ENCODE measurements at regions not wholly inside any gene's neighbourhood (a gene's known extent, or its start where the extent isn't known, plus 50 kb on each side); places are given as distances from the start of the nearest gene placed in this dataset.

DNA sequence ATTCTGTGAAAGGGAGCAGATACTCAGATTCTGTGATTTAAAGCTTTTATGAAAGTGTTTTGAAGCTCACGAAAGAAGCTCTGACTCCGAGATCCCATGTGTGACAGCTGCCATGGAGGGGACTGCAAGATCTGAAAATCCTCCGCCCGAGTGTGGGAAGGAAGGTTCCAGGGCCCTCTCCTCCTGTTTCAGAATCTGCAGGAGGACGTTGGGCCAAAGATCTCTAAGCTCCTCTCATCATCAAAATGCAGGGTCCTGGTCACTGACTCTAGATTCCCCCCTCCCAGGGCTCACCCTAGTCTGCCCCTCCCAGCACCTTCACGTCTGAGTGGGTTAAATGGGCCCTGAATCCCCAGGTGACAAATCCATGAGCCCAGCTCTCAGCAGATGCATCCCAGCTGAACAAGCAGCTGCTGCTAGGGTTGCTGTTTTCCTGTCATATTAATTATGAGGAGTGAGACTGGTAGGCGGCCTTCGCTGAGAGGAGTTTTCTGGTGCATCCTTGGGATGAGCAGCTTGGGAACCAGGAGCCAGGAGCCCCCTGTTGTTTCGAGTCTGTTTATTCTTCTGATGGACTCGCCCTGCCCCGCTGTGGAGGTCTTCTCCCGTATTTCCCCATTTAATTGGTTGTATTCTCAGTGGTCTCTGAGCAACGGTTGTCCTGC lies 402.0 kb downstream of the MATN1 start:
- H3K9me3 ChIP-seq (ENCODE audit: control insufficient read depth in 4 of 4, insufficient read depth in 3 of 4, low read length in 3 of 4) = peaks cover 0 to 6% (median 0%) of the 10 kb centered on the region in 4 donors
- H3K4me3 ChIP-seq = no peak overlapping the region
- no peaks in the 10 kb centered on the region for H3K36me3 ChIP-seq (ENCODE audit: control insufficient read depth in 4 of 4, insufficient read depth in 4 of 4, low read length in 4 of 4)
- H3K9ac ChIP-seq (ENCODE audit: insufficient read depth in 1 of 2, low read length in 2 of 2) = no peak overlapping the region
- no peak for TF ChIP-seq CTCF (IDR thresholded peaks at IDR 0.05; ENCODE audit: control extremely low read depth, extremely low read depth)
- DNase-seq (no peak), ATAC-seq (ENCODE audit: insufficient read depth, low FRiP score) (no peak)
- peaks cover 0 to 2% (median 0%) of the 10 kb centered on the region in 3 donors for H3K27me3 ChIP-seq (ENCODE audit: control insufficient read depth in 3 of 3, insufficient read depth in 3 of 3, low read length in 2 of 3)
- no peak overlapping the region for H3K27ac ChIP-seq (ENCODE audit: low read depth in 1 of 2, low read length in 1 of 2)
- WGBS, 2 donors = 60 to 69% methylated on average over 13 of the region's 13 CpGs
- no peaks in the 10 kb centered on the region for H3K4me1 ChIP-seq (ENCODE audit: control insufficient read depth in 5 of 5, insufficient read depth in 5 of 5, low read length in 5 of 5)

GRCh38 chr1:30320581-30320890 lies 402.8 kb downstream of the MATN1 start:
- H3K27ac ChIP-seq (ENCODE audit: low read depth in 1 of 2, low read length in 1 of 2) = no peak overlapping the region
- peak in 2 of 3 donors; percentile 15 to 31 for DNase-seq
- H3K4me1 ChIP-seq (ENCODE audit: control insufficient read depth in 5 of 5, insufficient read depth in 5 of 5, low read length in 5 of 5) = no peaks in the 10 kb centered on the region
- no peak overlapping the region for H3K4me3 ChIP-seq
- 47 to 65% methylated on average over 2 of the region's 2 CpGs for WGBS, 2 donors
- H3K9me3 ChIP-seq (ENCODE audit: control insufficient read depth in 4 of 4, insufficient read depth in 3 of 4, low read length in 3 of 4) = peaks cover 0 to 7% (median 0%) of the 10 kb centered on the region in 4 donors
- H3K27me3 ChIP-seq (ENCODE audit: control insufficient read depth in 3 of 3, insufficient read depth in 3 of 3, low read length in 2 of 3) = peaks cover 0 to 2% (median 0%) of the 10 kb centered on the region in 3 donors
- H3K36me3 ChIP-seq (ENCODE audit: control insufficient read depth in 4 of 4, insufficient read depth in 4 of 4, low read length in 4 of 4) = no peaks in the 10 kb centered on the region
- H3K9ac ChIP-seq (ENCODE audit: insufficient read depth in 1 of 2, low read length in 2 of 2) = no peak overlapping the region
- TF ChIP-seq CTCF (IDR thresholded peaks at IDR 0.05; ENCODE audit: control extremely low read depth, extremely low read depth) = no peak
- ATAC-seq (ENCODE audit: insufficient read depth, low FRiP score) = no peak

DNA sequence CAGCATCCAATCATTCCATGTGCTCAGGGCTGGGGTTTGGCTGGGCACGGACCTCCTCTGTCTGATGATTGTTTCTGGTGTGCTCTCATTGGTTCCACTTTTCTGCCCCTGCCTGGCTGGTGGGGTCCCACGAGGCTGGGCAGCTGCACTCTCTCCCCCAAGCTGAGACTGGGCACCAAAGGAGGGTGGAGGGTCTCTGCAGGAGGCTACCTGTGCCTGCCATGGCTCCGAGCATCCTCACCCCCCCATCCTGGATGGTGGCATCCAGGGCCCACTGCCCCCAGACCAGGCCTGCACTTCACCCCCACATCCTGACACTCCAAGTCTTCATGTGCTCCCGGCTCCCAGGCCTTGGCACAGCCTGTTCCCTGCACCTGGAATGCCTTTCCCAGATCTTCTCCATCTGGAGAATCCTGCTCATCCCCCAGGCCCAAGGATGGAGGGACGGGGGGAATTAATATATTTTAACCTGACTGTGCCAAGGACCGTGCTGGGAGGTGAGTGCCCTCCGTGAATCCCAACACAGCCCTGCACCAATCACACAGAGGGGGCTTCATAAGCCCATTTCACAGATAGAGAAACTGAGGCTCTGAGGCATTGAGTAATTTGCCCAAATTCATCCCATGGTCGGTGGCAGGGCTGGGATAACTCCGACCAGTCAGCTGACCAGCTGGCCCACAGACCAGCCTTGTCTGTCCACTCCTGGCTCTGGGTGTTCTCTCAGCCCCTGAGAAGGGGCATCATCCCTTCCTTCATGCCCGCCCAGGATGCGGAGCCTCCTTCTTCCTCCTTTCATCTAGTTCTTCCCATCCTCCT lies 403.4 kb downstream of the MATN1 start:
- peaks cover 0 to 4% (median 0%) of the 10 kb centered on the region in 3 donors for H3K27me3 ChIP-seq (ENCODE audit: control insufficient read depth in 3 of 3, insufficient read depth in 3 of 3, low read length in 2 of 3)
- no peak for TF ChIP-seq CTCF (IDR thresholded peaks at IDR 0.05; ENCODE audit: control extremely low read depth, extremely low read depth)
- H3K36me3 ChIP-seq (ENCODE audit: control insufficient read depth in 4 of 4, insufficient read depth in 4 of 4, low read length in 4 of 4) = no peaks in the 10 kb centered on the region
- 72 to 79% methylated on average over 11 of the region's 11 CpGs for WGBS, 2 donors
- ATAC-seq (ENCODE audit: insufficient read depth, low FRiP score) = no peak
- DNase-seq = no peak
- no peaks in the 10 kb centered on the region for H3K4me1 ChIP-seq (ENCODE audit: control insufficient read depth in 5 of 5, insufficient read depth in 5 of 5, low read length in 5 of 5)
- no peak overlapping the region for H3K9ac ChIP-seq (ENCODE audit: insufficient read depth in 1 of 2, low read length in 2 of 2)
- H3K4me3 ChIP-seq = no peak overlapping the region
- no peak overlapping the region for H3K27ac ChIP-seq (ENCODE audit: low read depth in 1 of 2, low read length in 1 of 2)
- H3K9me3 ChIP-seq (ENCODE audit: control insufficient read depth in 4 of 4, insufficient read depth in 3 of 4, low read length in 3 of 4) = peaks cover 0 to 7% (median 0%) of the 10 kb centered on the region in 4 donors
